Kidney (tissue), 13 donors: ENCODE measurements at regions not wholly inside any gene's neighbourhood (a gene's known extent, or its start where the extent isn't known, plus 50 kb on each side); places are given as distances from the start of the nearest gene placed in this dataset.

Experiments used
- DNase-seq, 5 donors: peaks; one replicate each; pipeline ENCODE4 v3.0.0-alpha.2; 2013 to 2020
- FAIRE-seq: peaks from 2 replicates; lab custom pipeline; 2012; peaks lifted over from hg19 to GRCh38; lab: Jason Lieb, UNC
- H3K27ac ChIP-seq, 2 donors: one replicate each; pipeline ENCODE4 v1.7.0; 2013; ENCODE audit warnings: low read depth in 2 of 2, low read length in 2 of 2, inconsistent platforms in 1 of 2
- H3K27me3 ChIP-seq: one replicate; pipeline ENCODE4 v1.7.1; 2013; ENCODE audit warnings: low read length, inconsistent platforms; ENCODE audit not compliant: control insufficient read depth, insufficient read depth
- H3K36me3 ChIP-seq, 3 donors: one replicate each; pipeline versions ENCODE4 v1.7.0 to v1.7.1; 2013; ENCODE audit warnings: low read length in 3 of 3, control low read depth in 1 of 3, inconsistent platforms in 1 of 3; ENCODE audit not compliant: insufficient read depth in 3 of 3, control insufficient read depth in 2 of 3
- H3K4me1 ChIP-seq, 3 donors: one replicate each; pipeline versions ENCODE4 v1.7.0 to v1.7.1; 2013; ENCODE audit warnings: low read length in 3 of 3, inconsistent platforms in 1 of 3, low read depth in 1 of 3; ENCODE audit not compliant: control insufficient read depth in 2 of 3, insufficient read depth in 2 of 3
- H3K4me3 ChIP-seq, 3 donors: one replicate each; pipeline versions ENCODE4 v1.7.0 to v1.8.1; 2013; ENCODE audit warnings: low read length in 3 of 3, control low read depth in 1 of 3, inconsistent platforms in 1 of 3
- H3K9ac ChIP-seq, 3 donors: one replicate each; pipeline versions ENCODE4 v1.7.0 to v1.7.1; 2013; ENCODE audit warnings: low read length in 3 of 3, control low read depth in 1 of 3, inconsistent platforms in 1 of 3
- H3K9me3 ChIP-seq, 3 donors: one replicate each; pipeline versions ENCODE4 v1.7.0 to v1.7.1; 2013; ENCODE audit warnings: low read length in 3 of 3, control low read depth in 1 of 3, inconsistent platforms in 1 of 3; ENCODE audit not compliant: control insufficient read depth in 2 of 3, insufficient read depth in 1 of 3
- intact Hi-C: fragments of 100-400 bp; cut with DNase I; formaldehyde crosslinking; loops from one replicate; pipeline ENCODE4 v1.11.1; 2022
- TF ChIP-seq, protein P1 (sequence below): IDR thresholded peaks from 3 replicates; pipeline ENCODE4 v1.5.1; 2012; ENCODE audit warnings: mild to moderate bottlenecking, moderate library complexity, borderline replicate concordance; ENCODE audit not compliant: insufficient read depth; ENCODE audit errors: extremely low read depth
- donor health status: control.
- donor health status: control.
- donor health status: control.
- donor health status: control.
- donor health status: control.
- donor health status: DM: yes; HTN: yes; CAD: no.
- donor health status: Normal renal cell carcinoma (clear cell type).

DNA sequence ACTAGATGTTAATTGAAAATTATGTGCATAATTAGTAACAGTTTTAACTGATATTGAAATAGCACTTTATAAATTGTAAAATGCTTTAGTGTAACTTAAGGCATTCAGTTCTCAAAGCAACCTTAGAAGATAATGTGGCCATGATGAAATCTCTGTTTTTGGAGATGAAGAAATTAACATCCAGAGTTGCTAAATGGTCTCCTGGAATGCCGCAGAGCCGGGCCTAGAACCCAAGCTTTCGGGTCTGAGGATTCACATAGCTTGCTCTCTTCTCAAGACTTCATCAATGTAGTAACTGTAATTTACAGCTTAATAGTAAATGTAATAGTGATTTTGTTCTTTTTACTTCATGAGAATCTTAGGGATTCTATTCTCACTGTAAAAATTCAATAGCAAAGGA is 272.3 kb downstream of the HS3ST3A1 start:
- intact Hi-C loops = no loop called here
- TF ChIP-seq, protein P1, sequence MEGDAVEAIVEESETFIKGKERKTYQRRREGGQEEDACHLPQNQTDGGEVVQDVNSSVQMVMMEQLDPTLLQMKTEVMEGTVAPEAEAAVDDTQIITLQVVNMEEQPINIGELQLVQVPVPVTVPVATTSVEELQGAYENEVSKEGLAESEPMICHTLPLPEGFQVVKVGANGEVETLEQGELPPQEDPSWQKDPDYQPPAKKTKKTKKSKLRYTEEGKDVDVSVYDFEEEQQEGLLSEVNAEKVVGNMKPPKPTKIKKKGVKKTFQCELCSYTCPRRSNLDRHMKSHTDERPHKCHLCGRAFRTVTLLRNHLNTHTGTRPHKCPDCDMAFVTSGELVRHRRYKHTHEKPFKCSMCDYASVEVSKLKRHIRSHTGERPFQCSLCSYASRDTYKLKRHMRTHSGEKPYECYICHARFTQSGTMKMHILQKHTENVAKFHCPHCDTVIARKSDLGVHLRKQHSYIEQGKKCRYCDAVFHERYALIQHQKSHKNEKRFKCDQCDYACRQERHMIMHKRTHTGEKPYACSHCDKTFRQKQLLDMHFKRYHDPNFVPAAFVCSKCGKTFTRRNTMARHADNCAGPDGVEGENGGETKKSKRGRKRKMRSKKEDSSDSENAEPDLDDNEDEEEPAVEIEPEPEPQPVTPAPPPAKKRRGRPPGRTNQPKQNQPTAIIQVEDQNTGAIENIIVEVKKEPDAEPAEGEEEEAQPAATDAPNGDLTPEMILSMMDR = no peak
- Histone ChIP-seq H3K9ac (no peak overlapping the region), H3K4me1 (no peaks in the 10 kb centered on the region), H3K9me3 (no peaks in the 10 kb centered on the region), H3K27ac (no peak overlapping the region), H3K36me3 (no peaks in the 10 kb centered on the region), H3K27me3 (no peaks in the 10 kb centered on the region), H3K4me3 (no peak overlapping the region)
- FAIRE-seq = no peak
- DNase-seq = no peak

DNA sequence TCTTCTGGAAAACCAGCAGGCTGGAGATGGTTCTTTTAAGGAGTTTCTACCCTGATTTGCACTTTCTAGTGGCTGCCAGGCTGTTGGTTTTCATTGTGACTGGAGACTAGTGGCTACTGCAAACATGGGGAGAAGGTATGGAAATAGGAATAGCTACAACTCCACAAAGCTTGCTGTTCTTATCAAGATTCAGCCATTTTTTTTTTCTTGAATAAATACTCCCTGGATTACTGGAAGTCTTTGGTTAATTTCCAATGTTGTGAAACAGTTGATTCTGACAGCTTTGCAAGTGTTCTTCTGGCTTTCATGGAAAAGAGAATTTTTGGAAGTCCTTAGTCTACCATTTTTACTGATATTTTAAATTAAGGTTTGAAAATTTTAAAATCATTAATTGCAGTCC is 277.7 kb downstream of the HS3ST3A1 start:
- no peak for DNase-seq
- H3K27me3 ChIP-seq = no peaks in the 10 kb centered on the region
- H3K9ac ChIP-seq = no peak overlapping the region
- H3K4me1 ChIP-seq = no peaks in the 10 kb centered on the region
- H3K27ac ChIP-seq = no peak overlapping the region
- FAIRE-seq = no peak
- H3K9me3 ChIP-seq = no peaks in the 10 kb centered on the region
- intact Hi-C loops = no loop called here
- H3K4me3 ChIP-seq = no peak overlapping the region
- TF ChIP-seq, protein P1 = no peak
- no peaks in the 10 kb centered on the region for H3K36me3 ChIP-seq

DNA sequence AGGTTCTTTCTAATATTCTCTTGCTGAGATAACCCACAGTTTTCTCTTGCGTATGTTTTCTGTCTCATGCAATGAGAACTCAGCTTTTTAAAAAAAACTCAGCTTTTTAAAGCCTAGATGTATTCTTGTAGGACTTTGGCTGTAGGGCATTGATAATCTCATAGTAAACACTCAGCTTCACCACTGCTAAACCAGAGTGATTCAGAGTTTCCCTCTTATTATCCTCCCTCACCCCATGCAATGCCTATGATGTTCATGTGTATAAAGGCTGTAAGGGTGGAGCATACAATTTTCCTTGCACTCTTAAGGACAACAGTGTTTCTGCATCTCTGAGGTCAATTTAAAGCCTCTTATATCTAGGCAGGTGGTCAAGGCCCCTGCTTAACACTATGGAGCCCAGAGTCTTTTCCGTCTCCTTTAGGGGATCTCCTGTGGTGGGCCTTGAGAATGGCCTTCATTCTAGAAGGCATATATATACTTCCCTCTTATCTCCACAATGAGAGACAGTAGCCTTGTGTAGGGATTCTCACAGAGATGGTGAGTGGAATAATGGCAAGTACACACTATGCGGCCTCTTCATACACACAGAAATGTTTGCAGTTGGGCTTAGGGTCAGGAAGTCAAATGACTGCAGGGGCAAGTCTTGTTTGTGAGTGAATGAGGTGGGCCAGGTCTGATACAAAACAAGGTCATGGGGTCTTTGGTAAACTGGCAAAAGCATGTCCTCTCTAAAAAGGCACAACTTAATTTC is 279.6 kb downstream of the HS3ST3A1 start:
- Histone ChIP-seq H3K27ac (no peak overlapping the region), H3K36me3 (no peaks in the 10 kb centered on the region), H3K9me3 (no peaks in the 10 kb centered on the region), H3K9ac (no peak overlapping the region), H3K4me3 (no peak overlapping the region), H3K27me3 (no peaks in the 10 kb centered on the region), H3K4me1 (no peaks in the 10 kb centered on the region)
- DNase-seq = no peak
- FAIRE-seq = no peak
- intact Hi-C loops = no loop called here
- TF ChIP-seq, protein P1 = no peak
